Activated naive CD4-positive, alpha-beta T cell treated with anti-CD3 and anti-CD28 coated beads, Interleukin-2, amount 10 ng/mL, durations not matched to agents 7 days and 5 days (primary cell): ENCODE measurements at regions not wholly inside any gene's neighbourhood (a gene's known extent, or its start where the extent isn't known, plus 50 kb on each side); places are given as distances from the start of the nearest gene placed in this dataset.
"Not testable (repeated sequence)": the region's sequence is repeated elsewhere in the genome, so short reads cannot be mapped to it uniquely, and the experiment has no call there.

Experiments used
- CTCF ChIA-PET: fragments of 350-600 bp; sonication (Branson Sonifier 250); formaldehyde crosslinking; loops from one replicate; lab custom pipeline; 2021; ENCODE audit warnings: antibody characterized with exemption; lab: Charles Lee
- DNase-seq: peaks from one replicate; pipeline ENCODE4 v3.0.0-alpha.2; 2020
- H3K27ac Mint-ChIP-seq: one replicate; pipeline ENCODE4 v1.8.0; 2021; ENCODE audit warnings: mild to moderate bottlenecking, moderate library complexity, mixed read lengths
- H3K27me3 Mint-ChIP-seq: one replicate; pipeline ENCODE4 v1.8.0; 2021; ENCODE audit warnings: mild to moderate bottlenecking, mixed read lengths
- H3K36me3 Mint-ChIP-seq: one replicate; pipeline ENCODE4 v1.8.0; 2021; ENCODE audit warnings: mixed read lengths
- H3K4me1 Mint-ChIP-seq: one replicate; pipeline ENCODE4 v1.8.0; 2021; ENCODE audit warnings: mixed read lengths
- H3K4me3 Mint-ChIP-seq: one replicate; pipeline ENCODE4 v1.8.0; 2021; ENCODE audit warnings: mild to moderate bottlenecking, moderate library complexity, mixed read lengths
- H3K9me3 Mint-ChIP-seq: one replicate; pipeline ENCODE4 v1.8.0; 2021; ENCODE audit warnings: mixed read lengths

- Mint-ChIP-seq H3K27me3 (no peaks in the 10 kb centered on the region), H3K9me3 (no peaks in the 10 kb centered on the region), H3K36me3 (no peaks in the 10 kb centered on the region), H3K4me3 (no peak overlapping the region), H3K4me1 (no peaks in the 10 kb centered on the region), H3K27ac (no peak overlapping the region)
- DNase-seq = no peak
- CTCF ChIA-PET = no interaction called here
These were observed 315.1 kb upstream of the RASGEF1B start for GRCh38 chr4:81786766-81787165.

- H3K4me3 Mint-ChIP-seq = no peak overlapping the region
- no peaks in the 10 kb centered on the region for H3K36me3 Mint-ChIP-seq
- no peaks in the 10 kb centered on the region for H3K4me1 Mint-ChIP-seq
- no peak overlapping the region for H3K27ac Mint-ChIP-seq
- H3K27me3 Mint-ChIP-seq = no peaks in the 10 kb centered on the region
- CTCF ChIA-PET = no interaction called here
- no peak for DNase-seq
- no peaks in the 10 kb centered on the region for H3K9me3 Mint-ChIP-seq
These were observed 314.5 kb upstream of the RASGEF1B start for GRCh38 chr4:81786063-81786763.

GRCh38 chr4:81785338-81785737 lies 313.6 kb upstream of the RASGEF1B start:
- Mint-ChIP-seq H3K4me1 (no peaks in the 10 kb centered on the region), H3K27ac (no peak overlapping the region), H3K27me3 (no peaks in the 10 kb centered on the region), H3K36me3 (no peaks in the 10 kb centered on the region), H3K9me3 (no peaks in the 10 kb centered on the region), H3K4me3 (no peak overlapping the region)
- CTCF ChIA-PET = no interaction called here
- DNase-seq = no peak

- Mint-ChIP-seq H3K27ac (no peak overlapping the region), H3K4me3 (no peak overlapping the region), H3K9me3 (no peaks in the 10 kb centered on the region), H3K27me3 (no peaks in the 10 kb centered on the region), H3K4me1 (no peaks in the 10 kb centered on the region), H3K36me3 (no peaks in the 10 kb centered on the region)
- CTCF ChIA-PET = interaction anchor here (0.6 kb wide), 1 partner anchor 86 kb away, joined by 3 read pairs; no protein-coding TSS in a partner anchor
- no peak for DNase-seq
These were observed 311.9 kb upstream of the RASGEF1B start for GRCh38 chr4:81783558-81783957.

- H3K27ac Mint-ChIP-seq = no peak overlapping the region
- no peak for DNase-seq
- no peaks in the 10 kb centered on the region for H3K9me3 Mint-ChIP-seq
- no peaks in the 10 kb centered on the region for H3K4me1 Mint-ChIP-seq
- H3K27me3 Mint-ChIP-seq = no peaks in the 10 kb centered on the region
- H3K36me3 Mint-ChIP-seq = no peaks in the 10 kb centered on the region
- CTCF ChIA-PET = no interaction called here
- no peak overlapping the region for H3K4me3 Mint-ChIP-seq
These were observed 310.1 kb upstream of the RASGEF1B start for GRCh38 chr4:81781799-81782198.

- H3K27me3 Mint-ChIP-seq, H3K36me3 Mint-ChIP-seq, CTCF ChIA-PET, H3K4me1 Mint-ChIP-seq, H3K9me3 Mint-ChIP-seq, H3K4me3 Mint-ChIP-seq, DNase-seq, H3K27ac Mint-ChIP-seq: not testable (repeated sequence)
These were observed 306.0 kb upstream of the RASGEF1B start for GRCh38 chr4:81777718-81778117.

- H3K4me1 Mint-ChIP-seq = no peaks in the 10 kb centered on the region
- no peaks in the 10 kb centered on the region for H3K9me3 Mint-ChIP-seq
- H3K36me3 Mint-ChIP-seq = no peaks in the 10 kb centered on the region
- no peak overlapping the region for H3K27ac Mint-ChIP-seq
- no peak for DNase-seq
- H3K4me3 Mint-ChIP-seq = no peak overlapping the region
- CTCF ChIA-PET = no interaction called here
- no peaks in the 10 kb centered on the region for H3K27me3 Mint-ChIP-seq
These were observed 305.1 kb upstream of the RASGEF1B start for GRCh38 chr4:81776794-81777193.

GRCh38 chr4:81773557-81773956 lies 301.9 kb upstream of the RASGEF1B start:
- Mint-ChIP-seq H3K36me3 (no peaks in the 10 kb centered on the region), H3K9me3 (no peaks in the 10 kb centered on the region), H3K27me3 (no peaks in the 10 kb centered on the region), H3K27ac (no peak overlapping the region), H3K4me1 (no peaks in the 10 kb centered on the region), H3K4me3 (no peak overlapping the region)
- DNase-seq = no peak
- CTCF ChIA-PET = no interaction called here

- DNase-seq = no peak
- CTCF ChIA-PET = no interaction called here
- Mint-ChIP-seq H3K4me3 (no peak overlapping the region), H3K9me3 (no peaks in the 10 kb centered on the region), H3K4me1 (no peaks in the 10 kb centered on the region), H3K36me3 (no peaks in the 10 kb centered on the region), H3K27ac (no peak overlapping the region), H3K27me3 (no peaks in the 10 kb centered on the region)
These were observed 300.0 kb upstream of the RASGEF1B start for GRCh38 chr4:81771721-81772120.

- no peak for DNase-seq
- H3K9me3 Mint-ChIP-seq = no peaks in the 10 kb centered on the region
- no peak overlapping the region for H3K27ac Mint-ChIP-seq
- no peaks in the 10 kb centered on the region for H3K4me1 Mint-ChIP-seq
- H3K36me3 Mint-ChIP-seq = no peaks in the 10 kb centered on the region
- CTCF ChIA-PET = no interaction called here
- no peaks in the 10 kb centered on the region for H3K27me3 Mint-ChIP-seq
- no peak overlapping the region for H3K4me3 Mint-ChIP-seq
These were observed 297.5 kb upstream of the RASGEF1B start for GRCh38 chr4:81769244-81769643.

GRCh38 chr4:81758574-81759264 lies 287.0 kb upstream of the RASGEF1B start:
- CTCF ChIA-PET = no interaction called here
- no peak for DNase-seq

GRCh38 chr4:81757691-81758090 lies 286.0 kb upstream of the RASGEF1B start:
- no peaks in the 10 kb centered on the region for H3K36me3 Mint-ChIP-seq
- CTCF ChIA-PET = no interaction called here
- no peak for DNase-seq

More at GRCh38 chr4:81758574-81759264, 287.0 kb upstream of the RASGEF1B start:
- Mint-ChIP-seq H3K4me1 (no peaks in the 10 kb centered on the region), H3K27ac (no peak overlapping the region), H3K9me3 (no peaks in the 10 kb centered on the region), H3K36me3 (no peaks in the 10 kb centered on the region), H3K4me3 (no peak overlapping the region), H3K27me3 (no peaks in the 10 kb centered on the region)

GRCh38 chr4:81756973-81757372 lies 285.3 kb upstream of the RASGEF1B start:
- DNase-seq = no peak
- Mint-ChIP-seq H3K9me3 (no peaks in the 10 kb centered on the region), H3K36me3 (no peaks in the 10 kb centered on the region), H3K4me1 (no peaks in the 10 kb centered on the region), H3K27me3 (no peaks in the 10 kb centered on the region), H3K4me3 (no peak overlapping the region), H3K27ac (no peak overlapping the region)
- CTCF ChIA-PET = no interaction called here

More at GRCh38 chr4:81757691-81758090, 286.0 kb upstream of the RASGEF1B start:
- H3K4me1 Mint-ChIP-seq = no peaks in the 10 kb centered on the region
- no peaks in the 10 kb centered on the region for H3K9me3 Mint-ChIP-seq
- no peaks in the 10 kb centered on the region for H3K27me3 Mint-ChIP-seq
- no peak overlapping the region for H3K27ac Mint-ChIP-seq
- no peak overlapping the region for H3K4me3 Mint-ChIP-seq

GRCh38 chr4:81756042-81756441 lies 284.3 kb upstream of the RASGEF1B start:
- Mint-ChIP-seq H3K9me3 (no peaks in the 10 kb centered on the region), H3K27ac (no peak overlapping the region), H3K4me1 (no peaks in the 10 kb centered on the region), H3K27me3 (no peaks in the 10 kb centered on the region), H3K4me3 (no peak overlapping the region), H3K36me3 (no peaks in the 10 kb centered on the region)
- DNase-seq = no peak
- CTCF ChIA-PET = no interaction called here

GRCh38 chr4:81754169-81754568 lies 282.5 kb upstream of the RASGEF1B start:
- H3K4me1 Mint-ChIP-seq = no peaks in the 10 kb centered on the region
- no peak overlapping the region for H3K27ac Mint-ChIP-seq
- H3K36me3 Mint-ChIP-seq = no peaks in the 10 kb centered on the region
- CTCF ChIA-PET = no interaction called here
- no peaks in the 10 kb centered on the region for H3K9me3 Mint-ChIP-seq
- no peaks in the 10 kb centered on the region for H3K27me3 Mint-ChIP-seq
- DNase-seq = no peak
- no peak overlapping the region for H3K4me3 Mint-ChIP-seq
